Tibial artery (tissue), 4 donors: ENCODE measurements at regions not wholly inside any gene's neighbourhood (a gene's known extent, or its start where the extent isn't known, plus 50 kb on each side); places are given as distances from the start of the nearest gene placed in this dataset.
A peak's percentile ranks its signal among the peaks of the same experiment; 100 is the strongest.

Experiments
- DNase-seq, 2 donors: peaks; one replicate each; pipeline ENCODE4 v3.0.0-alpha.2; 2019
- H3K27ac ChIP-seq, 2 donors: fragments of 200-600 bp; sonication (generic) in 1 of 2; 1 replicate in 1 of 2; 2 replicates in 1 of 2; pipeline ENCODE4 v1.5.1; 2018 to 2019; ENCODE audit warnings: mild to moderate bottlenecking in 1 of 2
- H3K27me3 ChIP-seq, 2 donors: fragments of 200-600 bp; sonication (generic) in 1 of 2; one replicate each; pipeline versions ENCODE4 v1.5.1 to v1.6.0; 2016 to 2019
- H3K36me3 ChIP-seq, 3 donors: fragments of 200-600 bp; sonication (generic) in 2 of 3; one replicate each; pipeline ENCODE4 v1.5.1; 2016 to 2019; ENCODE audit warnings: mild to moderate bottlenecking in 2 of 3
- H3K4me1 ChIP-seq, 4 donors: fragments of 200-600 bp; sonication (generic) in 2 of 4; 1 replicate in 3 of 4; 2 replicates in 1 of 4; pipeline ENCODE4 v1.5.1; 2016 to 2019
- H3K4me3 ChIP-seq, 2 donors: fragments of 200-600 bp; sonication (generic) in 1 of 2; 1 replicate in 1 of 2; 2 replicates in 1 of 2; pipeline ENCODE4 v1.5.1; 2018 to 2019; ENCODE audit warnings: mild to moderate bottlenecking in 2 of 2
- H3K9me3 ChIP-seq, 3 donors: fragments of 200-600 bp; sonication (generic) in 1 of 3; one replicate each; pipeline ENCODE4 v1.5.1; 2016 to 2019
- intact Hi-C: fragments of 100-400 bp; cut with DNase I; formaldehyde crosslinking; loops from one replicate; pipeline ENCODE4 v1.15.0; 2023; ENCODE audit warnings: low total_unique reads
- TF ChIP-seq, protein P1 (sequence below), 2 experiments: fragments of 200-600 bp in 1 of 2; fragments of 450-650 bp in 1 of 2; IDR thresholded peaks; one replicate each; pipeline ENCODE4 v1.5.1; 2017 to 2019; ENCODE audit warnings: antibody characterized with exemption in 2 of 2, mild to moderate bottlenecking in 1 of 2, moderate library complexity in 1 of 2

DNA sequence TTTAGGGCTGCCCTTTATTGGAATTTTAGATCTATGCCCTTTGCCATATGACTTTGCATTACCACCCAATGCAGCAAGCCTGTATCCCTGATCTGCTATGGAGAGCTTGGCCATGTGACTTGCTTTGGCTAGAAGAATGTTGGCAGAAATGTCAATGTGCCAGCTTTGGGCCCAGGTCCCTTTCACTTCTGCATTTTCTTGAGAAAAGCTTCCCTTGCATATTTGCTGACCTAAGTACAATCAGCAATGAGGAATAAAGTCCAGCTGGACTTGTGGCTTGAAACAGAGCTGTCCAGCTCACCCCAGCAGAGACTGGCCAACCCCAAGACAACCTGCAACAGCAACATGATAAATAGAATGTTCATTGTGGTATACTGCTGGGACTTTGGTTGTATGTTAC, 135.9 kb downstream of the PAH start:
- intact Hi-C loops = no loop called here
- peak in 1 of 2 donors; percentile 43 for DNase-seq
- H3K4me3 ChIP-seq = no peak overlapping the region
- no peak overlapping the region for H3K27ac ChIP-seq
- H3K9me3 ChIP-seq = no peaks in the 10 kb centered on the region
- H3K4me1 ChIP-seq = no peaks in the 10 kb centered on the region
- TF ChIP-seq, protein P1, sequence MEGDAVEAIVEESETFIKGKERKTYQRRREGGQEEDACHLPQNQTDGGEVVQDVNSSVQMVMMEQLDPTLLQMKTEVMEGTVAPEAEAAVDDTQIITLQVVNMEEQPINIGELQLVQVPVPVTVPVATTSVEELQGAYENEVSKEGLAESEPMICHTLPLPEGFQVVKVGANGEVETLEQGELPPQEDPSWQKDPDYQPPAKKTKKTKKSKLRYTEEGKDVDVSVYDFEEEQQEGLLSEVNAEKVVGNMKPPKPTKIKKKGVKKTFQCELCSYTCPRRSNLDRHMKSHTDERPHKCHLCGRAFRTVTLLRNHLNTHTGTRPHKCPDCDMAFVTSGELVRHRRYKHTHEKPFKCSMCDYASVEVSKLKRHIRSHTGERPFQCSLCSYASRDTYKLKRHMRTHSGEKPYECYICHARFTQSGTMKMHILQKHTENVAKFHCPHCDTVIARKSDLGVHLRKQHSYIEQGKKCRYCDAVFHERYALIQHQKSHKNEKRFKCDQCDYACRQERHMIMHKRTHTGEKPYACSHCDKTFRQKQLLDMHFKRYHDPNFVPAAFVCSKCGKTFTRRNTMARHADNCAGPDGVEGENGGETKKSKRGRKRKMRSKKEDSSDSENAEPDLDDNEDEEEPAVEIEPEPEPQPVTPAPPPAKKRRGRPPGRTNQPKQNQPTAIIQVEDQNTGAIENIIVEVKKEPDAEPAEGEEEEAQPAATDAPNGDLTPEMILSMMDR (IDR thresholded peaks at IDR 0.05) = no peak
- H3K36me3 ChIP-seq = no peaks in the 10 kb centered on the region
- peaks cover 0 to 3% of the 10 kb centered on the region in 2 donors for H3K27me3 ChIP-seq

DNA sequence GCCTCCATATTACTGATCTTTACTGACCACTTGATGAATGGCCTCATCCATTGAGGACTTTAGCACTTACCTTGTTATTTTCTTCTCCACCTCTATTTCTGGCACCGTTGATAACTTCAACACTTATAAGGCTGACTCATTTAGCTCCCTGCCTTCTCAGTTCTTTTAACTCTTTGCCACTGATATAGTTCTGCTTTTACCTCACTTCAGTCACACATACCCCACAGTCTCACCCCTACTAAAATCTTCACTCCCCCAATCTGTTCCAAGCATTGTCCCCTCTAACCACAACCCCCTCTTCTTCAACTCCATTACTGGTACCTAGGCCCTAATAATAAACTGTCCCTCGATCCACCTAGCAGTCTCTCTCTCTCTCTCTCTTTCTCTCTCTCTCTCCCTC, 141.0 kb downstream of the PAH start:
- Histone ChIP-seq H3K9me3 (no peaks in the 10 kb centered on the region), H3K4me1 (no peaks in the 10 kb centered on the region), H3K4me3 (no peak overlapping the region), H3K36me3 (no peaks in the 10 kb centered on the region), H3K27ac (no peak overlapping the region), H3K27me3 (no peaks in the 10 kb centered on the region)
- TF ChIP-seq, protein P1 (IDR thresholded peaks at IDR 0.05) = no peak
- DNase-seq = no peak
- intact Hi-C loops = no loop called here

DNA sequence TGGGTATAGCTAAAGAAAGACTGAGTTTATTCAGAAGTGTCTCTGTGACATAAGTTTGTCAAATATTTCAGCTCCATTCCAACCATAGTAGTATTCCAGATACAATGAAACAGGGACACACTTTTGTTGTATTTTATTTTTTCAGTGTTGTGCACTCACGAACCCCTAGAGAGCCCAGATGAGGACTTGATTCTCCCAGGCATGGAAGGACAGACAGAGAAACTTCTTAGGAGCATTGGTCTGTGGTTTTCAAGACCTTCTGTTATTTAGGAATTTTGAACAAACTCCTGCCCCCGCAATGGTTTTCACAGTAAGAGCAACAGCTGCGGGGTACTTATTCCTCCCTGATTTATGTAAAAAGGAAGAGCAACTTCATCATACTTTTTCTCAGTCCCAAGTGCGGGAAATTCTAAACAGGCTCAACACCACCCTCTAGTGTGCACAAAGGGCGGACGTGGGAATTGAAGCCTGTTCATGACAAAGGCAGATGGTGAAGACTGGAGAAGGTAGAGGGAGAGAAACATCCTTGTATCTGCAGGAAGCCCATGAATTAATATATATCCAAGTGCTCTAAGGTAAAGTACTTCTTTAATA, 147.6 kb downstream of the PAH start:
- DNase-seq = peak; percentile 70 to 75
- H3K4me3 ChIP-seq = no peak overlapping the region
- no peaks in the 10 kb centered on the region for H3K9me3 ChIP-seq
- H3K27me3 ChIP-seq = no peaks in the 10 kb centered on the region
- no peaks in the 10 kb centered on the region for H3K36me3 ChIP-seq
- intact Hi-C loops = no loop called here
- no peaks in the 10 kb centered on the region for H3K4me1 ChIP-seq
- TF ChIP-seq, protein P1 (IDR thresholded peaks at IDR 0.05) = peak; percentile 41 to 48
- H3K27ac ChIP-seq = no peak overlapping the region

DNA sequence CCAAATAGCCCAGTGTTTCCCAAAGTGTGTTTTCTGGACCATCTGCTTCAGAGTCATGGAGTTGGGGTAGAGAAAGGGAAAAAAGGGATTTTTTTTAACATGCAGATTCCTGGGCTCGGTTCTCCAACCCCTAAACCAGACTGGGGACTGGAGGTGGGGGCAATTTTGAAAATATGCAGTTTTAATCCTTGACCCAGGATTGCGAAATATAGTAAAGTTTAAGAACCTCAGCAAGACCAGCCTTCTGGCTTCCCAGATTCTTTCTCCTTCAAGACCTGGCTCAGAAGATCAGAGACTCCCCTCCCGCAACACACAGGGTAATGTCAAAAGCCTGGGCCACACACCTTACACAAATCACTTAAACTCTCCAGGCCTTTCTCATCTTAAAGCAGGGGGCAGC, 150.1 kb downstream of the PAH start:
- Histone ChIP-seq H3K4me3 (no peak overlapping the region), H3K36me3 (no peaks in the 10 kb centered on the region), H3K27ac (no peak overlapping the region), H3K27me3 (no peaks in the 10 kb centered on the region), H3K4me1 (no peaks in the 10 kb centered on the region), H3K9me3 (no peaks in the 10 kb centered on the region)
- TF ChIP-seq, protein P1 (IDR thresholded peaks at IDR 0.05) = no peak
- intact Hi-C loops = no loop called here
- DNase-seq = no peak

DNA sequence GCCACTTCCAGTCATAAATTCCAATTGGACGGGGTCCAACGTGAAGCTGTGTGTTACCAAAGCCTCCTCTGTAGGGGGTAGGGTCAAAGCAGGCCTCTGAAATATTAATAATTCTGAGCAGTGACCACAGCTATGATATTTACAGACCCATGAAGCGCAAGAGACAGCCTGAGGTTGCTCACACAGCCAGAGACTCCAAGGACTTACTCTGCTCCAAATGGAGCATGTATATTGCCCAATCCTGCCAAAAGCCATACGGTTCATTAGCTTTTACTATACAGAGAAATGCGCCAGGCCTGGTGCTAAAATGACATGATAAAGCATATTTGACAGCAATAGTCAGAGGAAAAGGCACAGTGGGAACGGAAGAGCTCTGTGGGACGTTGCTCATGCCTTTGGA, 151.3 kb downstream of the PAH start:
- no peaks in the 10 kb centered on the region for H3K27me3 ChIP-seq
- no peaks in the 10 kb centered on the region for H3K4me1 ChIP-seq
- DNase-seq = no peak
- intact Hi-C loops = no loop called here
- TF ChIP-seq, protein P1 (IDR thresholded peaks at IDR 0.05) = no peak
- no peak overlapping the region for H3K27ac ChIP-seq
- no peaks in the 10 kb centered on the region for H3K36me3 ChIP-seq
- H3K4me3 ChIP-seq = no peak overlapping the region
- H3K9me3 ChIP-seq = no peaks in the 10 kb centered on the region

DNA sequence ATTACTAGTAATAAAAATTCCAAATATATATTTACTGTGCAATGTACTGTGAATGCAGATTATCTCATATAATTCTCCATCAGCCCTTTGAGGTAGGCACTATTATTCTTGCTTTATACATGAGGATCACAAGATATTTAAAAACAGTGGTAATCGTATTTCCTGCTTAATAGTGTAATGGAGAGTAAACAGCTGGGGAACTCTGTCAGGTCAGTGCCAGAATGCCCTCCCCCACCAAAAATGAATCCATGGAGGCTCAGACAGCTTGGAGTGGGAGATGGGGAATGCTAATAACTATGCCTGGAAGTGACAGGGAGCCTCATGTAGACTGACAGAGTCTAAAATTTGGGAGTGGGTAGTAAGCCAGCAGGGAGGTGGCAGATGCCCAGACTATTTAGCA, 153.6 kb downstream of the PAH start:
- Histone ChIP-seq H3K4me3 (no peak overlapping the region), H3K9me3 (no peaks in the 10 kb centered on the region), H3K4me1 (no peaks in the 10 kb centered on the region), H3K36me3 (no peaks in the 10 kb centered on the region), H3K27me3 (no peaks in the 10 kb centered on the region), H3K27ac (no peak overlapping the region)
- intact Hi-C loops = no loop called here
- no peak for DNase-seq
- TF ChIP-seq, protein P1 (IDR thresholded peaks at IDR 0.05) = no peak
